IMR-90 (cell line): ENCODE measurements at regions not wholly inside any gene's neighbourhood (a gene's known extent, or its start where the extent isn't known, plus 50 kb on each side); places are given as distances from the start of the nearest gene placed in this dataset.

Experiments used
- CEBPB ChIP-seq: IDR thresholded peaks from 2 replicates; pipeline ENCODE4 v1.6.1; 2012; ENCODE audit warnings: low read depth, low read length, improper control_type of control experiment
- FOS ChIP-seq: fragments of 150-350 bp; IDR thresholded peaks from 2 replicates; pipeline ENCODE4 v1.6.1; 2016; ENCODE audit warnings: low read depth, low read length
- MXI1 ChIP-seq: IDR thresholded peaks from 2 replicates; pipeline ENCODE4 v1.6.1; 2012; ENCODE audit warnings: low read depth, mild to moderate bottlenecking, low read length, moderate library complexity, borderline replicate concordance
- TF ChIP-seq, protein P1 (sequence below): conservative IDR thresholded peaks from 2 replicates; pipeline ENCODE4 v1.5.1; 2012; ENCODE audit warnings: mild to moderate bottlenecking, low read depth, low read length, improper control_type of control experiment

DNA sequence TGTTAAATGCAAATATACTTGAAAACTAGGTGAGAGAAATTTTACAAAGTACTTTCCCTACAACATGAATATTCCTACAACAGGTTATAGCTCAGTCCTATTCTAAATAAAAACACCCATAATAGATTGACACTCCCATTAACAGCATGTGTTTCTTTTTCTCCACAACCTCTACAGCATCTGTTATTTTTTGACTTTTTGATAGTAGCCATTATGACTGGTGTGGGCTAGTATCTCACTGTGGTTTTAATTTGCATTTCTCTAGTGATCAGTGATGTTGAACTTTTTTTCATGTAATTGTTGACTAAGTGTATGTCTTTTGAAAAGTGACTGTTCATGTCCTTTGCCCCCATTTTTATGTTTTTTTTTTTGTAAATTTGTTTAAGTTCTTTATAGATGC lies 1506.1 kb upstream of the CDH9 start:
- TF ChIP-seq, protein P1, sequence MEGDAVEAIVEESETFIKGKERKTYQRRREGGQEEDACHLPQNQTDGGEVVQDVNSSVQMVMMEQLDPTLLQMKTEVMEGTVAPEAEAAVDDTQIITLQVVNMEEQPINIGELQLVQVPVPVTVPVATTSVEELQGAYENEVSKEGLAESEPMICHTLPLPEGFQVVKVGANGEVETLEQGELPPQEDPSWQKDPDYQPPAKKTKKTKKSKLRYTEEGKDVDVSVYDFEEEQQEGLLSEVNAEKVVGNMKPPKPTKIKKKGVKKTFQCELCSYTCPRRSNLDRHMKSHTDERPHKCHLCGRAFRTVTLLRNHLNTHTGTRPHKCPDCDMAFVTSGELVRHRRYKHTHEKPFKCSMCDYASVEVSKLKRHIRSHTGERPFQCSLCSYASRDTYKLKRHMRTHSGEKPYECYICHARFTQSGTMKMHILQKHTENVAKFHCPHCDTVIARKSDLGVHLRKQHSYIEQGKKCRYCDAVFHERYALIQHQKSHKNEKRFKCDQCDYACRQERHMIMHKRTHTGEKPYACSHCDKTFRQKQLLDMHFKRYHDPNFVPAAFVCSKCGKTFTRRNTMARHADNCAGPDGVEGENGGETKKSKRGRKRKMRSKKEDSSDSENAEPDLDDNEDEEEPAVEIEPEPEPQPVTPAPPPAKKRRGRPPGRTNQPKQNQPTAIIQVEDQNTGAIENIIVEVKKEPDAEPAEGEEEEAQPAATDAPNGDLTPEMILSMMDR = no peak
- TF ChIP-seq MXI1 (no peak), FOS (no peak), CEBPB (no peak)
